NCI-H2029 (cell line): ENCODE measurements at regions not wholly inside any gene's neighbourhood (a gene's known extent, or its start where the extent isn't known, plus 50 kb on each side); places are given as distances from the start of the nearest gene placed in this dataset.
A peak's percentile ranks its signal among the peaks of the same experiment; 100 is the strongest.

ENCODE experiments used
- DNase-seq: peaks from one replicate; lab custom pipeline; 2025; lab: John Stamatoyannopoulos, UW

DNA sequence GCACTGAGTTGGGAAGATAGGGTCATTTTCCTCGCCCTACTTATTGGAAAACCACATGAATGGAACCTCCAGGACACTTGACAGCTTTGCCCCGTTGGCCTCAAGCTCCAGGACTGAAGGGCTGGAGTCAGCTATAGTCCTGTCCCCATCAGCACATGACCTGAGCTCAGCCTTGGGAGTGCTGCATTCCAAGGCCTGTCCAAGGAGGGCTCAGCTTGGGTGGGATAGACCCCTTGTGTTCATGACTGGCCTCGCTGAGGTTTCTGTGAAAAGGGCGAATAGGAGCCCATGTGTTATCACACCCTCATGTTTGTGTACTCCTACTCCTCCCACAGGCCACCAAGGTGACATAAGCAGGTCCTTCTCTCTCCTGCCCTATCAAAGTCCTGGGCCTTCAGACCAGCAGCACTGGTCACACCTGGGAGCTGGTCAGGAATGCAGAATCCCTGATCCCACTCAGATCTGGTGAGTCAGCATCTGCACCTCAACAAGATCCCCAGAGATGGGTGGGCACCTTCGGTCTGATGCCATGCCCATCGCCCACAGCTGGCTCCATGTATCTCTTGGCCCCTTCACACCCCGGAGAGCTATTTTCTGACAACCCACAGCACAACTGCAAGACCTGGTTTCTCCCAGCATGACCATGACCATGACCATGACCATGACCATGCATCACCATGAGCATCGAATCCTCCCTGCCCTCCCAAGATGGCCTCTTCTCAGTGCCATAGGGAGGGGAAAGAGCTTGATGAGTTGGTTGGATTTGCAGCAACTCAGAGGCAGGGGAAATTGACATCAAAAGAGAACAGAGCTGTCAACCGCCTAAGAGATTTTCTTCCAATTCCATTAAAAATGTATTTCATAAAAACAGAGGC is 83.0 kb upstream of the RAB6C start:
- no peak for DNase-seq

DNA sequence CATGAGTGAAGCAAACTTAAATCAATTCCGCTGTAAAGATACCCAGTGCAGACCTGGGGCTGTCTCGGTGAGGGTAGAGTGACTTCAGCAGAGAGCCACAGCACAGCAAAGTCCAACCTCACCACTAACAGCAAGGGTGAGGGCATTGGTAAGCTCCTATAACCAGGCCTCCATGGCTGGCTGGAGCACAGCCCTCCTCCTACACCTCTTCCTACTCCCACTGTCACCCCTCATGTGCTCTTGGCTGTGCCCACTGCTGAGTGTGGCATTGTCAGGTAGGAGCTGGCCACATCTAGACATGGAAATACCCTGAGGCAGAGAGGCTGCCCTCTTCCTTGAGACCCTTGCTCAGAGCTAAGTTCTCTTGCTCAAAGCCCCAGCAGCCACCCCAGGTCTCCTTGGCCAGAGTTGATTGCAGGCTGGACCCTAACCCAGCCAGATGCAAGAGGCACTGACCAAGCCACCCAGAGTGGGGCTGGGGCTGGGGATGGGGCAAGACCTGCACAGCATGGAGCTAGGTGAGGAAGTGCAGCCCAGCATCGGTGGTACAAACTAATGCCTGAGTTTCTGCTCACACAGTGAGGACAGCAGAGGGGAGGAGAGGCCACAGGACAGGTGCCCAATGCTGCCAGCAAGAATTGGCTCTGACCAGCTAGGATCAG is 77.6 kb upstream of the RAB6C start:
- no peak for DNase-seq

DNA sequence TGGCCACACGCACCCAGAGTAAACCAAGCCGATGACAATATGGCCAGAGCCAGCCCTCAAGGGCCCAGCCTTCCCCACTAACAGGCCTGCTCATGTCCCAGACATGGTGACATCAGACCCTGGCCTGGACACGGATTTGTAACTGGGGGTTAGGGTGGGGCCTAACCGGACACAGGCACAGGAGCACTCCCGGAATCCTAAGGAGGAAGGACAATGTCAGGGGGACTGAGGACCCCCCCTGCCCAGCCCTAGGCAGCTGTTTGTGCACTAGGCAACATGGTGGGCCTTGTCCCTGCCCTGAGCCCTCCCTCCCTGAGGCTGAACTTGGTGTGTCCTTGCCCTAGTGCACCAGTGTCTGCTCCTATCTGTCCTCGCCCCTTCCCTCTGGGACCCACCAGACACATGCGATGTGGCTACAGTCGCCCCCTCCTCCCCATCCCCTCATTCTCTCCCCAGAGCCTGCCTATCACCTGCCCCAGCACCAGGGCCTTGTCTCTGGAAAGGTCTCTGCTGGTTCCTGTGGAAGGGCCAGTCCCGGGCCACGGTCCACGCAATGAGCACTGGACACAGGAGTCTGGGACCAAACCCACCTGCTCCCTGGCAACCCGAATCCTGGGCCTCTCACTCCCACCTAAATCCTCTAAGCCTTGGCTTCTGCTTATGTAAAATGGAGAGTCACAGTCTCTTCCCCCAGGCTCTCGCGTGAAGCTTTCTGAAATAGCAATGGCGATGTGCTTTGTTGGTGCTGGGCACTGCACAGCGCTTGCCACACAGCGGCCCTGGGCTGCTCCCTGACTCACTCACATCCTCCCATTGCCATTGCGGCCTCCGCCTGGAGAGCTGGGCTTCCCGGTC is 76.5 kb upstream of the RAB6C start:
- no peak for DNase-seq

DNA sequence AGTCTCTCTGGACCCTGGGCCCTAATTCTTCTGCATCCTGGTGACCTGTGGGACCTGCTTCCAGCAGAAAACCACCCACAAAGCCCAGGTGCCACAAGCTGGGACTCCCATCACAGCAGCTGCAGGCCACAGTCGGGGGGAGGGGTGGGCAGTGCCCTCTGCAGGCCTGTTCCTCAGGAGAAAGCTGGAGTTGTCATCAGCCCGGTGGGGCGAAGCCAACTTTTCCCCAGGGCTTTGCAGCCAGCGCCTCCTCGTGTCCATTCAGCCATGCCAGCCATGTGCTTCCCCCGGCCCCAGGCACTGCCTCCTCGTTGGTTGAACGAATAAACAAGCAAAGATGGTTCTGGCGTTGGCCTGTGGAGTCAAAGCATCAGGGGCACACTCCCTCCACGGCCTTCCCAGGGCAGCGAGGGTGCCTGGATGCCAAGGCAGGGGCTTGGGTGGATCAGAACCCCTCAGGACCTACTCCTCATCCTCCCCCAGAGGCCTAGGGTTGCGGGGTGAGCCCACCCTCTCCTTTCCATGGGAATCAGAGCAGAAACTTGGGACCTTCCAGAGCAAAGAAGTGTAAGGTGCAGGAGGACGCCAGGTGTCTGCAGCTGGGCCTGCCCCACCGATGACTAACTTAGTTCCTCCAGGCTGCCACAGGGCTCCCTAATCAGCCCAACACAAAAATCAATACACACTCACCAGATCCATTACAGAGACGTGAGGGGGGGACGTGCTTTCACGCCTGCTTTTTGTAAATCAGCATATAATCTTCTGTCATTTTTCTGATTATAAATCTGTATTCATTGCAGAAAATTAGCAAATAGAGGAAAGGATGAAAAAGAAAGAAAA is 75.7 kb upstream of the RAB6C start:
- no peak for DNase-seq

DNA sequence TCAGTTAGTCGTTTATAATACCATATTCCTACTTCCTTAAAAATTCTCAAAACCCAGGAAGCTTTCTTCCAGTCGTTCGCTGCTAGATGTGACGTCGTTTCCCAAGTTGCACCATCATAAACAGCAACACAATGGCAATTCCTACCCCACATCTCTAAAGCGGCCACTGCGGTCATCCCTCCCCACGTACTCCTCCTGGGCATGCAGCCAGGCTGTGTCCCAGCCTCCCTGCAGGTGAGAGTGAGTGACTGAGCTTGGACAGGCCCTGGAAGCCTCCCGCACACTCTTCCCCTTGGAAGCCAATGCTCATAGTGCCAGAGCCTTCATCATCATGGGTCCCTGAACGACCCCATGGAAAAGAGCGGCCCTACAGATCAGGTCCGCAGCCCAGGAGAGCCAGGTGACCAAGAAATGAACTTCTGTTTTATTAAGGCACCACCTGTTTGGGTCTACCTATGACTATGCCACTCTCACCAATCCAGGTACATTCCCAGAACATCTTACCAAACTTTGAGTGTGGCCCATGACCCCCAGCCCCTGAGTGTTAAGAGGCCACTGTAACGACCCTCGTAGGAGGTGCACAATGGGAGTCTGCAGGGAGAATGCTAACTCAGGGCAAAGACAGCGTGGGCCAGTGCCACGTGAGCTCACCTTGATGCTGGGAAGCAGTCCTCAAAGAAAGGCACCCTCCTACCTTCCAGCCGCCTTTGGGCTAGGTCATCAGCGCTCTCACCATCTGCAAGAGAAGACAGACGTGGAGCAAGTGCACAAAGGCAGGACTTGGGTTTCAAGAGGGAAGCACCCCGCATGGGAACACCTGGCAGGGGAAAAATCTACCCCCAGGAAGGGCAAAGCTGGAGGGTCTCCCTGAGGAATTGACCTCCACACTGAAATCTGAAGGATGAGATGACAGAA is 74.7 kb upstream of the RAB6C start:
- peak; percentile 14 for DNase-seq

DNA sequence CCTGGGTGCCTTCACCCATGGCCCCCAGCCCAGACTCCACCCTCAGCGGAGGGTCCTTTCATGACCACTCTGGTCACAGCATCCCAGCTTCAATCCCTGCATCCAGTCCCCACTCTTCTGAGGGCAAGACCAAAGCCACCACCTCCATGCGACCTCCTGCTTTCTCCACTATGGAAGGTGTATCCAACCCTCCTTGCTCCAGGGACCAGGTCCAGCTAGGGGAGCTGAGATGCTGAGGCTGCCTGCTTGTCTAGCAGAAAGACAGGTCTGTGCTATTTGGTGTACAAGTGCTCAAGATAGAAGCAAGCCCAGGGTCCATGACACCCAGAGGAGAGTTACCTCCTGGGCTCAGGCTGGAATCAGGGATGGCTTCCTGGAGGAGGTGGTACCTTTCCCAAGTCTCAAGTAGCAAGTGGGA is 73.8 kb upstream of the RAB6C start:
- no peak for DNase-seq

DNA sequence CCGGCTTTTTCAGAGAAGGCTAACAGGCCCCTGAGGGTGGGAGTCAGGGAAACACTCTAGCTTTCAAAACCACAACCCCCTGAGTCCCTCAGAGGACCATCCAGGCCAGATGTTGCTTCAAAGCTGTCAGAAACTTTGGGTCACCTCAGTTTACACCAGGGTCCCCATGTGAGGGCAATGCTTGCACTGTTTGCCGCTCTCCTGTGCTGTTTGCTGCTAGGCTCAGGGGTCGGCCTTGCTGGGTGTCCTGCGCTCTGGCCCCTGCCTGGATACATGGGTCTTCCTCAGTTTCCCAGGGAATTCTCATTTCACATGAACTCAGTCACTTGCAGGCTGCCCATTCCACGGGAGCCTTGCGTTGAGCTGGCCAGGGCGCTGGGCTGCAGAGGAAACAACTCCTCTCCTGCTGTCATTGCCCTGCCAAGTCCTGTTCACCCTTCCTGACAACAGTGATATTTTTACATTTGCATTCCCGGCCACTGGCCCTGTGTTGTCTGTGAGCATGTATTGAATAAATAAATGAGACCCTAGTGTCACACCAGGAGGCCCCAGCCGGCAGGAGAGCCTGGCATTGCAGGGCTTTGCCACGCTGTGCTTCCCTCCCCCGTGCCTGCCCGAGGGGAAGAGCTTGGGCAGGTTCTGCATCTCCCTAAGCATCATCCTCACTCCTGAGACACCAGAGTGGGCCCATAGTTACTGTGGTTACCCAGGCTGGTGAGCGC is 73.2 kb upstream of the RAB6C start:
- DNase-seq = no peak

DNA sequence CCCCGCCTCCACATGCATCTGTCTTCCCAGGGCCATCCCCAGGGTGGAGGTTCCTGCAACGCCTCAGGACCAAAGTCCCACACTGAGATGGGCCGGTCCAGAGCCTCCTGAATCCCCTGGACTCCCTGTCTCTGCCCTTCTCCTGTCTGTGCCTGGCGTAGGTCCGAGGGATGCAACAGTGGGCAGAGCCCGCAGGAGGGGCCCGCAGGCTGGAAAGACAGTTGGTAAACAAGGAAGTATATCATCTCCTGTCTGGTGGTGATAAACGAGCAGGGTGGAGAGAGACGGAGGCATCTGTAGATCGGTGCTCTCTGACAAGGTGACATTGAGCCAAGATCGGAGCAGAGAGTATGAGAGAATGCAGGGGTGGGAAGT is 72.6 kb upstream of the RAB6C start:
- DNase-seq = no peak

DNA sequence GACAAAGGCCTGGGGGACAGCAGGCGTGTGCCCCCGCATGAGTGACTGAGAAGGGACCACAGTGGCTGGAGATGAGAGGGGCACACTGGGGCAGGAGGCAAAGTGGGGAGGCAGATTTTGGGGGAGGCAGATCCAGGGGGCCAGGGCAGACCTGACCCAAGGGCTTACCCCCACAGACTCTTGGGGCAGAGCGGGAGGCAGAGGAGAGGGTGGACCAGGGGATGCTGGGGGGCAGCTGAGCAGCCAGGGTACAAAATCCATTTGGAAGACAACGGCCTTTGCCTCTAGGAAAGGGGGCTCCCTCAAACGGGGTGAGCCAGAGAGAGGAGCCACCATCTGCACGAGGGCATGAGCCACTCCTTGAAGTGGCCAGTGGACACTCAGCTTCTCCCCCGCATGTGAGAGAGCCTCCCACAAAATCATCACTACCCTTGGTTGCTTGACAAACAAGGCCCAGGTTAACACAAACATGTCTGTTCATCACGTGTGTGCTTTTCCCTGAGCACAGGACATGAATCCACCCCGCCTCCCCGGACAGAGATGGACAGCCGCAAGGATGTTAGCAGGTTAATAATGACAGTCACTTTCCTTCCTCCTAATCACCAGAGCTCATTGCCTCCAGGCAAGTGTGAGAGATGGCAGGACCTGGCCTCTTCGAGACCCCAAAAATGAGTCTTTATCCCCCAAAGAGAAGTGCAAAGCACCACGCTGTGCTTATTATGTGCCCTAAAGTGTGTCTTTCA is 72.0 kb upstream of the RAB6C start:
- DNase-seq = no peak

DNA sequence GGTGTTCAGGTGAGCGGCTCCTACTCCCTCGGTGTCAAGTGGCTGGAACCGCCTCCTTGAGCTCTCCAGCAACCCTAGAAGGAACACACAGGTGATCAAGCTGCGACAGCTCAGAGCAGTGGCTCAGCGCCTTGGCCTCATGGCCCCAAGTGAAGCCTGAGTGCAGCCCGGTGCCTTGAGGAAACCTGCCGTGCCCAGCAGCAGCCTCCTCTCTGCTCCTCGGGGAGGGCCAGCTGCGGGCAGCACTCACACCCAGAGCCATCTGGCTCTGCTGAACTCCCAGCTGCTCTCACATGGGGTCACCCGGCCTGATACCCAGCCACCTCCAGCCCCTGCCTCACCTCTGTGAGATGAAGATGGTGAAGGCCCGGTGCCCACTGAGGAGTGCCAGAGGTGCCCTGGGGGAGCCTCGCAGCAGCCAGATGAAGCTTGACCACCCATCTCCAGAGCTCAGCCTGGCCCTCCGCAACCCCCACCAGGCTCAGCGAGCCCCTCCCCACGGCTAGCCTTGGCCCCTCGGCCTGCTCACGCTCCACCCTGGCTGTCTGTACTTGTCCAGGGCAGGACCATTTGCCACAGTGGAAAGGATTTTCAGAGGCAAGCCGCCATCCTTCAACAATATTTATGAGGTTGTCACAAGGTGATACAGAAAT is 70.6 kb upstream of the RAB6C start:
- no peak for DNase-seq

DNA sequence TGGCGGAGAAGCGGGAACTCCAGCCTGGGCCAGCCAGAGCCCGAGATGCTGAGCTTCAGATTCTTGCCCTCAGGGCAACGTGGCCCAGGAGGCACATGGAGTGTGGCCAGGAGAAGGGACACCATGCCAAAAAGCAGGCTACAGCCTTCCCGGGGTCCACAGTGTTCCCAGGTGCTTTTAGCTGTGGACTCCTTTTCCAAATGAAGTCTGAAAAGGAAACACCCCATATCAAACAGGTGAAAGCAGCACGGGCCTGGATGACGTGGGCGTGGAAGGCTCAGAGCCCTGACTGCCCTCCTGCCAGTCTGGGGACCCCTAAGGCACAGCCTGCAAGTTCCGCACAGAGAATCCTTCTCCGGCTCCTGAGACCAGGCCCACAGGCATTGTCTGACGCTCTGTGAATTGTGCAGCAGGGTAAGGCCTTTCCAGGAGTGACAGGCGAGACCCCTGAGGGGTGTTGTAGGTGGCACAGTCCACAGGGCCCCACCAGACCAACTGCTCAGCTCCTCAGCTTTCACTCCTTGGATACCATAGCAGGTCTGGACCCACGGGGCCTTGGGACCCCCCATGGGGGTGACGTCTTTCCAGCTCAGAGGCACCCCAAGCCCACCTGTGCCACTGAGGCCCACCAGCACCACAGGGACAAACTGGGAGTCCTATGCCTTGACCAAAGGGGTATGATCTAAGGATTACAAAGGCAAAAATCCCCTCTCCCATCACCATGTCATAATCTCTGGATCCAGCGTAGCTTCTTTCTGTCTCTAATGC is 69.6 kb upstream of the RAB6C start:
- DNase-seq = no peak

DNA sequence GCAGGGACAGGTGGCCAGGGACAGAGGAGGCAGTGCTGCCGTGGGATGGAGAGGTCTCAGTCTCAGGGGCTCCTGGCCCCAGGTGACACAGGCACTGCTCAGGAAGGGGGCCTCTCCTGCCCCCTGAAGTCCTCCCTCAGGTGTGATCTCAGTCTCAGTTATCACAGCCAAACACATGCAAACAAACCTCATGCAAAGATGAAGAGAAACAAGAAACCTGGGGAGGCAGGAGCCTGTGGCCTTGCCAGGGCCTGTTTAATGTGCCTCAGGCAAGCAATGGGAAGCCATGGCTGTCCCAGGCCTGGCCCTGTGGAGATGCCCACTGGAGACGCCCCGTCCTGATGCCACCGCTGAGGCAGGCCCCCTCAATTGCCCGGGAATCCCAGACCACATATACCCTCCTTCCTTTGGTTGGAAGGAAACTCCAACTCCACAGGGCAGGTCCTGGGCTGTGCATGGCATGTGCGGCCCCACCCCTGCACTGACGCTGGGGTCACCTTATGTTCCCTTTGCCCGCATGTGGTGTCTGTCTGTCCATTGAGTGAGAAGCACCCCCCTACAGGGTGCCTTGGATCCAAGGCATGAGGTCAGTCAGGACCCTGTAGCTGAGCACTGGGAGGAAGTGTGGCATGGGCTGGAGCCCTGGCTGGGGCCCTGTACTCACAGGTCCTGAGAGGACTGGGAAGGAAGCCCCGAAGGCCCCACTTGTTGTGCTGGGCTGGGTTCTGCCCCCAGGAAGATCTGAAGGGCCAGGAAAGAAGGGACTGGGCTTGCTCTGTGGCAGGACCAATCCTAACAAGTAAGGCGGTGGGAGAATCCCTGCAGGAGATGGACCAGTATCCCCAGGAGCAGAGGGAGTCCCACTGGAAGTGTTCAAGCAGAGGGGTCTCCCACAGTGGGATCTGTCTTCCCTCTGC is 68.8 kb upstream of the RAB6C start:
- no peak for DNase-seq

DNA sequence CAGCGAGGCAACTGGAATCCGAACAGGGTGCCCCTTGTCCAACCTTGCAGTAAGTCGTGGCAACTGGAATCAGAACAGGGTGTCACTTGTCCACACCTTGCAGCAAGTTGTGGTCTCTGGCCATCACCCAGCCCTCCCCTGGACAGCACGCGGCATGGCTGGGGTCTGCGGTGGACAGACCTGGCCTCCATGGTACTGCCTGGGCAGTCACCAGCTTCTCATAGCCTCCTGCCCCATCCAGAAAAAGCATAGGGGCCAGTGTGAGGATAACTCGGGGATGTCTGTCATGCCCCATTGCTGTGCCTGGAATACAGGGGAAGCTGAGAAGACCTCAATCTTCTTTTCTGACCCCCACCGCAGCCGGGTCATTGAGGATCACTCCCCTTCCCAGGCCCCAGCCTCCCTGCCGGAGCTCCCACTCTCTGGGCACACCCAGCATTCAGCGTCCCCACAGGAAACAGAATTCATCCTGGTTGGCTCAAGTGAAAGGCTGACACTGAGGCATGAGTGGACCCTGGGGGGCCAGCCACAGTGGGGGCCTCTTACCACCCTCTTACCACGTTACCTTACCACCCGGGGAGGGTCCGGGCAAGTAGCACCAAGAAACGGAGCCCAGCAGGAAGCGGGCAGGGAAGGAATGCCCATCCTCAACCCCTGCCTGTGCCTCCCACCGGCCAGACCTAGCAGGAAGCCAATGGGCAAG is 68.0 kb upstream of the RAB6C start:
- no peak for DNase-seq

DNA sequence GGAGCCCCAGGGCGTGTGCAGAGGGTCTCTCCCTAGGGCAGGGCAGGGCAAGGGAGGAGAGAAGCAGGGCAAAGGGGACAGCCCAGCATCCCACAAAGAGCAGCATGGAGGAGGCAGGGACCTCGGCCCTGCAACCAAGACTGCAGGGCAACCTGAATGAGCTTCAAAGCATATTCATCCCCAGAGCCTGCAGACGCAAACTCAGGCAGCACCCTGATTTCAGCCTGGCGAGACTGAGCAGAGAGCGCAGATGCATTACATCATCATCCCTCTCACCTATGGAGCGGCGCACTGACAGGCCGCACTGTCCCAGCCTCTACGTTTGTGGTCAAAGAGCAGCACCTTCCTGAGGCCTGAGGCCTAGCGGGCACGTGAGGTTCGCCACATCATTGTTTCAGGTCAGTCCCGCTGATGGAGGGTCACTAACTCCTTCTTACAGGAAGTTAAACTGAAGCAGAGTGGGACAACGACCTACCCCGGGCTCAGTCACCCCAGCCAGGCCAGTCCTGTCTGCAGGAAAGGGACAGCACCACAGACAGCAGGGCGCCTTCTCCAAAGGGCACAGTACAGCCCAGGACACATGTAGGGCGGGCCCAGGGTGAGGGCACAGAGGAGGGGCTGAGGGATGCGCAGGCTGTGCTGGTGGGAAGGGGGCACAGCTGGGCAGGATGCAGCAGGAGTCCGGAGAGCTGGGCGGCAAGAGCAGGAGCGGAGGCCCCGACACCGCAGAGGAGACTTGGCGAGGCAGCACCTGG is 67.2 kb upstream of the RAB6C start:
- no peak for DNase-seq

DNA sequence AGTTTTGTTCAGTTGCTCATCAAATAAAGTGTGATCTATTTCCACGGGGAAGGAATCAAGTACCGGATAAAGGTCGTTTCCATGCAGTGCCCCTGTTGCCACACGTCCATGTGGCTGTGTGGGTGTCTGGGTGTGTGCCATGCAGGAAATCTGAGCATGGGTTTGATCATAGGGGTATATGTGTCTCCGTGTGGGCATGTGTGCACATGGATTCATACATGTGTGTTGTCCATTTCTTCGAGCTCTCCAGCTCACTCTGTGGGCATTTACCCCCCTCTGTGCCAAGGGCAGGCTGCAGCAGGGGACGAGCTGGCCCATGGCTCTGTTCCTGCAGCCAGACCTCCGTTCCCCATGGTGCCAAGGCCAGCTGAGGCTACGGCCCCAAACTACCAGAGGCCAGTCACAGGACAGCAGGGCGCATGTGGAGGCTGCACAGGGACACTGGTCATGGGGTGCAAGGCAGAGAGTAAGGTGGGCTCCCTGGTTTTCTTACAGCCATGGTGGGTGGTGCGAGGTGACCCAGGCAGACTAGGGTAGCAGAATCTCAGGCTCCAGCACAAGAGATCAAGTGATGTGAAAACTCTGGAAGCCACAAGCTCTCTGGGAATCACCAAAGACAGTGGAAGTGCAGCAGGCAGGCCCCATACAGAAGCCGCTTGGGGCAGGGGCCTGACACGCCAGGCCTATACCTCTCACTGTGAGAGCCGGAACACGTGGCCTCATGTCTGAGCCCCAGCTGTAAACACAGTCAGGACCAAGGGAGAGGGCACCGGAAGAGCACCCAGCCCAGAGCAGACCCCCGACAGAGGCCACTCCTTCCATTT is 66.4 kb upstream of the RAB6C start:
- no peak for DNase-seq
